GM10248 (cell line): ENCODE measurements at regions not wholly inside any gene's neighbourhood (a gene's known extent, or its start where the extent isn't known, plus 50 kb on each side); places are given as distances from the start of the nearest gene placed in this dataset.

Experiments
- CTCF ChIA-PET: fragments of 300-600 bp; sonication (Branson Sonifier 250); formaldehyde crosslinking; extraction: SDS; loops from one replicate; lab custom pipeline; 2021; ENCODE audit warnings: antibody characterized with exemption; lab: Yijun Ruan, JAX
- POLR2A ChIA-PET: fragments of 350-650 bp; sonication (Branson Sonifier 250); formaldehyde crosslinking; extraction: SDS; loops from one replicate; lab custom pipeline; 2020; ENCODE audit warnings: antibody characterized with exemption; lab: Yijun Ruan, JAX
- DNase-seq: peaks from one replicate; pipeline ENCODE4 v3.0.0; 2012; ENCODE audit errors: extremely low spot score
- TF ChIP-seq, protein P1 (sequence below): IDR thresholded peaks from 2 replicates; pipeline ENCODE4 v1.5.1; 2012; ENCODE audit warnings: mild to moderate bottlenecking, low read depth; ENCODE audit errors: extremely low read depth, missing control alignments, control extremely low read depth

DNA sequence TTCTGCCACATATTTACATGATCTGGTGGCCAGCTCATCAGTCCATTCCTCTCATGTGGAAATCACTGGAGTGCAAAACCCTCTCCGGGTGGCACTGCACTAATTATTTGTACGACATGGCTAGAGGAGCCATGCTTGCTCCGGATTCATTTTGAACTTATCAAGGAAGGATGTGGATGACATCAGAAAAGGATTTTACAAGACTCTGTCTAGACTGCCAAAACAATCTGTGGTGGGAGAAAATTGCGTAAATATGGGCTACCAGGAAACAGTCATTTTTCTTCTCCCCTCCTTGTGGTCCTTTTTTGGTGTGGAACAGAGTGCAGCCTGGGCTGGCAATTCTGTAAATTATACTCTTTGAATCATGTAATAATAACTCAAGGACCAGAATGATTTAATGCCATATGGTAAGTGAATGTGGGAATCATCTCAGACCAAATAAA, 123.4 kb upstream of the IFNE start:
- POLR2A ChIA-PET, result no interaction called here
- TF ChIP-seq, protein P1, sequence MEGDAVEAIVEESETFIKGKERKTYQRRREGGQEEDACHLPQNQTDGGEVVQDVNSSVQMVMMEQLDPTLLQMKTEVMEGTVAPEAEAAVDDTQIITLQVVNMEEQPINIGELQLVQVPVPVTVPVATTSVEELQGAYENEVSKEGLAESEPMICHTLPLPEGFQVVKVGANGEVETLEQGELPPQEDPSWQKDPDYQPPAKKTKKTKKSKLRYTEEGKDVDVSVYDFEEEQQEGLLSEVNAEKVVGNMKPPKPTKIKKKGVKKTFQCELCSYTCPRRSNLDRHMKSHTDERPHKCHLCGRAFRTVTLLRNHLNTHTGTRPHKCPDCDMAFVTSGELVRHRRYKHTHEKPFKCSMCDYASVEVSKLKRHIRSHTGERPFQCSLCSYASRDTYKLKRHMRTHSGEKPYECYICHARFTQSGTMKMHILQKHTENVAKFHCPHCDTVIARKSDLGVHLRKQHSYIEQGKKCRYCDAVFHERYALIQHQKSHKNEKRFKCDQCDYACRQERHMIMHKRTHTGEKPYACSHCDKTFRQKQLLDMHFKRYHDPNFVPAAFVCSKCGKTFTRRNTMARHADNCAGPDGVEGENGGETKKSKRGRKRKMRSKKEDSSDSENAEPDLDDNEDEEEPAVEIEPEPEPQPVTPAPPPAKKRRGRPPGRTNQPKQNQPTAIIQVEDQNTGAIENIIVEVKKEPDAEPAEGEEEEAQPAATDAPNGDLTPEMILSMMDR, result no peak
- CTCF ChIA-PET, result interaction anchor here (0.9 kb wide), 1 partner anchor 10 kb away, joined by 3 read pairs; no protein-coding TSS in a partner anchor
- no peak for DNase-seq

DNA sequence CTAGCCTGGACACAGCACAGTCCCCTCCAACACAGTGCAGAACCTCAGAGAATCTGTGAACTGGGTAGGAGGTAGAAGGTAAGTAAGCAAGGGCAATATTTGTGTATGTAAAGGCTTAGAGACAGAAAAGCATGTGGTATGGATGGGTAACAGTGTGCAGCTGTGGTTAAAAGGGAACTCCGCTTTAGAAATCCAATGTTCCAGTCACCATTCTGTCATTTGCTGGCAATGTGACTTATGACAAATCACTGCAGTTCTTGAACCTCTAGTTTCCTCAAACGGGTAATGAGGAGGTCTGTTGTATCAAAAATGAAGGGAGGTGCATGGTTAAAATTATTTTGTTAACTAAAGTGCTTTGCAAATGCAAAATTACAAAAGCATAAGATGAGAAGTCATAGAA, 125.5 kb upstream of the IFNE start:
- DNase-seq, result no peak
- TF ChIP-seq, protein P1, result no peak
- POLR2A ChIA-PET, result no interaction called here
- CTCF ChIA-PET, result no interaction called here

DNA sequence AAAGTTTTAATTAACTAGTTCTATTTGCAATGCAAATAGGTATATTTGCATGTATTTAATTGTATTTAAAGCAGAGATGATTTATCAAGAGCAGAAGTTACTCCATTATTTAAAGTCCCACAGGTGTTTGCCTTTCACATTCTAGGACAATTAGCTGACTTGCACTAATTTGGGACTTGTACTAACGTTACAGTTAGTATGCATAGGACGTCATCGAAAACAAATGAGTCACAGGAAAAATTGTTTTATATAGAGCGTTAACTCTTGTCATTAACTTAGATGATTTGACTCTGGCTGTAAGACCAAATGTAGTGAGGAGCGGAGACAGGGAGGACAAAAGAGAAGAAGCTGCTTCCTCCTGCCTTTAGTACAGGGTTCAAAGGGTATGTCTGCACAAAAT, 126.1 kb upstream of the IFNE start:
- no peak for DNase-seq
- ChIA-PET CTCF (no interaction called here), POLR2A (no interaction called here)
- TF ChIP-seq, protein P1, result no peak

DNA sequence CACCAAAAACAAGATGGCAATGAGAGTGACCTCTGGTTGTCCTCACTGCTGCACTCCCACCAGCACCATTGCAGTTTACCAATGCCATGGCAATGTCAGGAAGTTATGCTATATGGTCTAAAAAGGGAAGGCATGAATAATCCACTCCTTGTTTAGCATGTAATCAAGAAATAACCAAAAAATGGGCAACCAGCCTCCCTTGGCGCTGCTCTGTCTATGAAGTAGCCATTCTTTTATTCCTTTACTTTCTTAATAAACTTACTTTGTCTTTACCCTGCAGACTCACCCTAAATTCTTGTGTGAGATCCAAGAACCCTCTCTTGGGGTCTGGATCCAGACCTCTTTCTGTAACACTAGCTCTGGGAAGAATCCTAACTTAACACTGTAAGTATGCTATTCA, 127.4 kb upstream of the IFNE start:
- ChIA-PET POLR2A (no interaction called here), CTCF (no interaction called here)
- no peak for DNase-seq
- TF ChIP-seq, protein P1, result no peak

DNA sequence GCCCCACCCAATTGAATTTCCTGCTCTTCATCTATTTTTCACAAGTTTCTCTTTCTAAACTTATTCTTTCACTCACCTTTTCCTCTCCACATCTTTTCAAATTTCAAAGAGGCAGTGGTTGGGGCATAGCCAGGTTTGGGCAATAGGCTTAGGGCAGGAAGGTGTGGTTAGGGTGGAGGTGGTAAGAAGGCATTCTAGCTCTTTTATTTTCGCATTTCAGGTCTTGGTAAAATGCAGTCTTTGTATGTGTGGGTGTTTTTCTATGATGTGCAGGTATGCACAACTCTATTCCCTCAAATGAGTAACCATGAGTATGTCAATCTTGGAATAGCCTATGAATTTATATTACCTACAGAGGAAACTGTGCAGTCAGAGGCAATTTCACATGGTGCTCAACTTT, 129.8 kb upstream of the IFNE start:
- no peak for DNase-seq
- CTCF ChIA-PET, result no interaction called here

DNA sequence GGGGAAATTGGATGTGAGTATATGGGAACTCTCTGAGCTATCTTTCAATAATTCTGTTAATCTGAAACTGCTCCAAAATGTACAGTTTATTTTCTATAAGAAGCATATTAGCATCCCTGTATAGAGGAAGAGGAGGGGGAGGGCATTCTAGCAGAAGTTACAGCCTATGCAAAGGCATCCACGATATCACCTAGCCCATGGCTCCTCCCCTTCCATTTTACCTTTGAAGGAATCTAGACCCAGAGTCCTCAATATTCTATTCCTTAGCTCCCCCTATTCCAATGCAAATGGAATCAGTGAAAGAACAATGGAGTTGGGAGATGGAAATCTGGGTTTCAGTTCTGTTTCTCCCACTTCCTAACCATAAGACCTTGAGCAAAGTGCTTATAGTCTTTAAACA, 132.9 kb upstream of the IFNE start:
- no peak for DNase-seq
- ChIA-PET CTCF (interaction anchor here (0.9 kb wide), 1 partner anchor 9 kb away, joined by 3 read pairs; no protein-coding TSS in a partner anchor), POLR2A (no interaction called here)
- TF ChIP-seq, protein P1, result no peak

More for the DNA sequence above, 129.8 kb upstream of the IFNE start:
- POLR2A ChIA-PET, result no interaction called here
- TF ChIP-seq, protein P1, result no peak
